Stimulated activated naive CD8-positive, alpha-beta T cell treated with anti-CD3 and anti-CD28 coated beads, Interleukin-15, Interleukin-2, amounts not matched to agents 100 U/mL and 50 U/mL, for 24 hours (primary cell): ENCODE measurements at regions not wholly inside any gene's neighbourhood (a gene's known extent, or its start where the extent isn't known, plus 50 kb on each side); places are given as distances from the start of the nearest gene placed in this dataset.

Source experiments
- ATAC-seq: fragments of 150-1000 bp; cut with Tn5 transposase; one replicate; pipeline ENCODE4 v1.10.0; 2021
- DNase-seq: peaks from one replicate; pipeline ENCODE4 v3.0.0; 2021

- no peak for DNase-seq
- ATAC-seq = no peak
These were observed 216.2 kb downstream of the ENC1 start for GRCh38 chr5:74424162-74424868.

GRCh38 chr5:74423383-74423782, 217.1 kb downstream of the ENC1 start:
- DNase-seq (no peak), ATAC-seq (no peak)

GRCh38 chr5:74422671-74423070, 217.9 kb downstream of the ENC1 start:
- ATAC-seq = no peak
- no peak for DNase-seq

- DNase-seq (no peak), ATAC-seq (no peak)
These were observed 218.5 kb downstream of the ENC1 start for GRCh38 chr5:74422030-74422429.

- no peak for ATAC-seq
These were observed 219.2 kb downstream of the ENC1 start for GRCh38 chr5:74421377-74421776.

GRCh38 chr5:74420947-74421346, 219.6 kb downstream of the ENC1 start:
- no peak for DNase-seq
- ATAC-seq = no peak

More at GRCh38 chr5:74421377-74421776, 219.2 kb downstream of the ENC1 start:
- DNase-seq = no peak

- ATAC-seq (no peak), DNase-seq (no peak)
These were observed 220.3 kb downstream of the ENC1 start for GRCh38 chr5:74420220-74420619.

GRCh38 chr5:74419468-74419867, 221.1 kb downstream of the ENC1 start:
- ATAC-seq (no peak), DNase-seq (no peak)

GRCh38 chr5:74418709-74419108, 221.8 kb downstream of the ENC1 start:
- ATAC-seq (no peak), DNase-seq (no peak)

- DNase-seq = no peak
- ATAC-seq = no peak
These were observed 222.3 kb downstream of the ENC1 start for GRCh38 chr5:74418261-74418660.

GRCh38 chr5:74415695-74416102, 224.8 kb downstream of the ENC1 start:
- no peak for ATAC-seq

GRCh38 chr5:74414228-74414627, 226.3 kb downstream of the ENC1 start:
- no peak for DNase-seq
- ATAC-seq = no peak

More at GRCh38 chr5:74415695-74416102, 224.8 kb downstream of the ENC1 start:
- no peak for DNase-seq

- no peak for ATAC-seq
- no peak for DNase-seq
These were observed 227.0 kb downstream of the ENC1 start for GRCh38 chr5:74413403-74414048.

- ATAC-seq (no peak), DNase-seq (no peak)
These were observed 228.5 kb downstream of the ENC1 start for GRCh38 chr5:74412066-74412465.

- ATAC-seq = no peak
- no peak for DNase-seq
These were observed 230.8 kb downstream of the ENC1 start for GRCh38 chr5:74409712-74410111.

- DNase-seq (no peak), ATAC-seq (no peak)
These were observed 231.3 kb downstream of the ENC1 start for GRCh38 chr5:74409166-74409706.

GRCh38 chr5:74408150-74409043, 232.1 kb downstream of the ENC1 start:
- no peak for ATAC-seq
- DNase-seq = no peak

- ATAC-seq = no peak
- DNase-seq = no peak
These were observed 232.8 kb downstream of the ENC1 start for GRCh38 chr5:74407701-74408100.

GRCh38 chr5:74406844-74407243, 233.7 kb downstream of the ENC1 start:
- DNase-seq (no peak), ATAC-seq (no peak)

- DNase-seq (no peak), ATAC-seq (no peak)
These were observed 234.9 kb downstream of the ENC1 start for GRCh38 chr5:74405593-74405992.

GRCh38 chr5:74404574-74405508, 235.7 kb downstream of the ENC1 start:
- DNase-seq = no peak

More at GRCh38 chr5:74404574-74405508, 235.7 kb downstream of the ENC1 start:
- no peak for ATAC-seq
